HepG2 (cell line): ENCODE measurements at regions not wholly inside any gene's neighbourhood (a gene's known extent, or its start where the extent isn't known, plus 50 kb on each side); places are given as distances from the start of the nearest gene placed in this dataset.

Source experiments
- ATAC-seq: fragments of 200-7000 bp; cut with Tn5 transposase; 3 replicates; pipeline ENCODE4 v1.9.1; 2020; ENCODE audit warnings: mild to moderate bottlenecking, moderate library complexity
- BruUV-seq: library from RNA; stranded (reverse); fragments of 400-500 nt; replicated peaks from 2 replicates; lab custom pipeline; 2021; lab: Mats Ljungman, UMichigan
- CTCF ChIA-PET: fragments of 300-600 bp; formaldehyde crosslinking; extraction: SDS; loops from one replicate; lab custom pipeline; 2021; ENCODE audit warnings: low total read pairs, inconsistent platforms, low intra/inter-chr PET ratio; lab: Yijun Ruan, JAX
- POLR2A ChIA-PET: fragments of 350-600 bp; sonication (Branson Sonifier 250); formaldehyde crosslinking; loops from one replicate; lab custom pipeline; 2020; ENCODE audit warnings: antibody characterized with exemption, inconsistent platforms; lab: Yijun Ruan, JAX
- DNase-seq: peaks from one replicate; pipeline ENCODE4 v3.0.0-alpha.2; 2015; ENCODE audit warnings: low spot score
- FAIRE-seq: peaks from 3 replicates; lab custom pipeline; 2011; peaks lifted over from hg19 to GRCh38; lab: Jason Lieb, UNC
- H2AFZ ChIP-seq: one replicate; pipeline ENCODE4 v1.6.1; 2011; ENCODE audit warnings: low read length, inconsistent platforms
- H3K27ac ChIP-seq: fragments of 300-600 bp; 3 replicates; pipeline ENCODE4 v1.8.0; 2011; ENCODE audit warnings: mixed run types, mild to moderate bottlenecking, mixed read lengths, low read length, inconsistent platforms; ENCODE audit not compliant: insufficient read depth; ENCODE audit errors: extremely low read length
- H3K27me3 ChIP-seq, 2 experiments: fragments of 200-600 bp in 1 of 2; 2 replicates in 1 of 2; 3 replicates in 1 of 2; pipeline versions ENCODE4 v1.6.0 to v1.8.0; 2011; ENCODE audit warnings: low read length in 2 of 2, mild to moderate bottlenecking in 2 of 2, moderate library complexity in 2 of 2, inconsistent platforms in 1 of 2; ENCODE audit not compliant: insufficient read depth in 2 of 2, control insufficient read depth in 1 of 2
- H3K36me3 ChIP-seq, 2 experiments: fragments of 200-600 bp in 1 of 2; replicated peaks in 1 of 2; 2 replicates in 1 of 2; 3 replicates in 1 of 2; pipeline versions ENCODE4 v1.5.1 to v1.8.0; 2011; ENCODE audit warnings: low read length in 2 of 2, inconsistent platforms in 1 of 2; ENCODE audit not compliant: insufficient read depth in 2 of 2, control insufficient read depth in 1 of 2
- H3K4me1 ChIP-seq: 2 replicates; pipeline ENCODE4 v1.5.1; 2012; ENCODE audit warnings: low read length, inconsistent platforms; ENCODE audit not compliant: insufficient read depth
- H3K4me2 ChIP-seq: 2 replicates; pipeline ENCODE4 v1.6.0; 2011; ENCODE audit warnings: low read depth, low read length, inconsistent platforms
- H3K4me3 ChIP-seq, 3 experiments: fragments of 200-600 bp in 1 of 3; sonication (generic), shearing (Covaris generic) in 1 of 3; replicated peaks in 1 of 3; 2 replicates each; pipeline ENCODE4 v1.5.1; 2011 to 2016; ENCODE audit warnings: low read length in 3 of 3, inconsistent platforms in 2 of 3, low read depth in 2 of 3, mild to moderate bottlenecking in 2 of 3, control low read depth in 1 of 3, mixed read lengths in 1 of 3; ENCODE audit not compliant: insufficient read depth in 1 of 3
- H3K79me2 ChIP-seq: one replicate; pipeline ENCODE4 v1.6.1; 2011; ENCODE audit warnings: low read length, inconsistent platforms; ENCODE audit not compliant: insufficient read depth
- H3K9ac ChIP-seq: 2 replicates; pipeline ENCODE4 v1.6.0; 2011; ENCODE audit warnings: mild to moderate bottlenecking, low read depth, low read length, inconsistent platforms; ENCODE audit not compliant: insufficient read depth
- H3K9me3 ChIP-seq: 2 replicates; pipeline ENCODE4 v1.5.1; 2012; ENCODE audit warnings: mild to moderate bottlenecking, low read length
- H4K20me1 ChIP-seq: 2 replicates; pipeline ENCODE4 v1.6.0; 2011; ENCODE audit warnings: inconsistent platforms, mild to moderate bottlenecking, low read length, moderate library complexity; ENCODE audit not compliant: insufficient read depth
- DNMT1 ChIP-seq: sonication (generic); formaldehyde crosslinking; IDR thresholded peaks from 2 replicates; pipeline ENCODE4 v1.5.1; 2020; ENCODE audit warnings: mild to moderate bottlenecking, missing genetic modification reagents
- HMGXB4 ChIP-seq, 2 experiments: sonication (generic) in 1 of 2; formaldehyde crosslinking in 1 of 2; IDR thresholded peaks; 2 replicates each; pipeline versions ENCODE4 v1.4.0 to v1.6.1; 2018 to 2020; ENCODE audit warnings: missing genetic modification reagents in 2 of 2, borderline replicate concordance in 1 of 2, low read depth in 1 of 2, mild to moderate bottlenecking in 1 of 2, missing biosample characterization in 1 of 2
- HNRNPUL1 ChIP-seq: fragments of 200-400 bp; formaldehyde crosslinking; IDR thresholded peaks from 2 replicates; pipeline ENCODE4 v1.6.1; 2017; ENCODE audit warnings: low read depth, mild to moderate bottlenecking, low read length, moderate library complexity
- MBNL3 ChIP-seq: fragments of 250-450 bp; sonication (Bioruptor Pico); conservative IDR thresholded peaks from 2 replicates; pipeline ENCODE4 v1.8.0; 2022; ENCODE audit warnings: mild to moderate bottlenecking, inconsistent platforms
- MXD3 ChIP-seq: IDR thresholded peaks from 2 replicates; pipeline ENCODE4 v1.6.1; 2016; ENCODE audit warnings: mild to moderate bottlenecking, missing biosample characterization, missing genetic modification reagents
- ZBTB34 ChIP-seq: sonication (generic); formaldehyde crosslinking; IDR thresholded peaks from 2 replicates; pipeline ENCODE4 v1.8.0; 2022; ENCODE audit warnings: mild to moderate bottlenecking, missing genetic modification reagents
- ZNF557 ChIP-seq: sonication (generic); formaldehyde crosslinking; IDR thresholded peaks from 2 replicates; pipeline ENCODE4 v1.4.0; 2020; ENCODE audit warnings: missing genetic modification reagents
- ZNF558 ChIP-seq: sonication (generic); formaldehyde crosslinking; IDR thresholded peaks from 2 replicates; pipeline ENCODE4 v1.9.0; 2022; ENCODE audit warnings: mild to moderate bottlenecking, missing genetic modification reagents, borderline replicate concordance
- ZSCAN30 ChIP-seq: sonication (generic); formaldehyde crosslinking; IDR thresholded peaks from 2 replicates; pipeline ENCODE4 v1.5.0; 2020; ENCODE audit warnings: mild to moderate bottlenecking, missing genetic modification reagents
- WGBS: methylation state at CpG from one replicate; pipeline ENCODE4 v1.1.6; 2017; ENCODE audit warnings: low lambda C conversion rate; 5-methylcytosine and 5-hydroxymethylcytosine counted together
- in situ Hi-C: cut with HindIII; loops from 2 replicates; pipeline ENCODE4 v1.10.0; 2017; ENCODE audit warnings: low pct_unique_long_range_greater_than_20kb; ENCODE audit not compliant: extremely low pct_ligation_motif_present
- intact Hi-C: fragments of 100-400 bp; cut with micrococcal nuclease; formaldehyde crosslinking; loops from one replicate; pipeline ENCODE4 v1.10.0; 2022; ENCODE audit not compliant: unreplicated experiment

- ChIA-PET CTCF (no interaction called here), POLR2A (no interaction called here)
- no peak for DNase-seq
- in situ Hi-C loops (no loop called here), intact Hi-C loops (no loop called here)
- TF ChIP-seq MBNL3: no peak
- TF ChIP-seq HMGXB4 (CRISPR knock-in tag; IDR thresholded peaks at IDR 0.05; ENCODE audit: borderline replicate concordance in 1 of 2, low read depth in 1 of 2): no peak
- TF ChIP-seq ZNF557 (CRISPR knock-in tag): no peak
- TF ChIP-seq ZBTB34 (CRISPR knock-in tag): no peak
- TF ChIP-seq HNRNPUL1: no peak
- no peak for TF ChIP-seq MXD3 (CRISPR knock-in tag)
- TF ChIP-seq ZSCAN30: no peak
- TF ChIP-seq ZNF558 (CRISPR knock-in tag): no peak
- no peak for TF ChIP-seq DNMT1 (CRISPR knock-in tag)
- no peaks in the 10 kb centered on the region for H4K20me1 ChIP-seq
- no peaks in the 10 kb centered on the region for H3K36me3 ChIP-seq
- no peak for ATAC-seq
- no peaks in the 10 kb centered on the region for H3K27me3 ChIP-seq
- H3K4me2 ChIP-seq: no peak overlapping the region
- no peak overlapping the region for H2AFZ ChIP-seq
- 21% methylated on average over 2 of the region's 2 CpGs for WGBS
- no peak overlapping the region for H3K9ac ChIP-seq
- no TSS peak for BruUV-seq
- H3K79me2 ChIP-seq: no peaks in the 10 kb centered on the region
- H3K4me1 ChIP-seq: no peaks in the 10 kb centered on the region
- no peak for FAIRE-seq
- H3K9me3 ChIP-seq: peaks cover 9% of the 10 kb centered on the region; the same call in 1 of the 2 replicates
- H3K4me3 ChIP-seq: no peak overlapping the region
- no peak overlapping the region for H3K27ac ChIP-seq
Measured at GRCh38 chr5:97388794-97389193, 205.7 kb upstream of the RIOK2 start.
